HFF-Myc (cell line): ENCODE measurements at regions not wholly inside any gene's neighbourhood (a gene's known extent, or its start where the extent isn't known, plus 50 kb on each side); places are given as distances from the start of the nearest gene placed in this dataset.

Experiments
- DNase-seq: peaks from one replicate; pipeline ENCODE4 v3.0.0-alpha.2; 2011; ENCODE audit warnings: low read depth; ENCODE audit errors: extremely low read depth
- H3K4me3 ChIP-seq: replicated peaks from 2 replicates; pipeline ENCODE4 v1.5.1; 2011; ENCODE audit warnings: low read depth, mild to moderate bottlenecking, control low read depth, low read length
- CTCF ChIP-seq: IDR thresholded peaks from 2 replicates; pipeline ENCODE4 v1.5.1; 2012; ENCODE audit warnings: mild to moderate bottlenecking, low read depth, low read length, control low read depth; ENCODE audit errors: missing control alignments

DNA sequence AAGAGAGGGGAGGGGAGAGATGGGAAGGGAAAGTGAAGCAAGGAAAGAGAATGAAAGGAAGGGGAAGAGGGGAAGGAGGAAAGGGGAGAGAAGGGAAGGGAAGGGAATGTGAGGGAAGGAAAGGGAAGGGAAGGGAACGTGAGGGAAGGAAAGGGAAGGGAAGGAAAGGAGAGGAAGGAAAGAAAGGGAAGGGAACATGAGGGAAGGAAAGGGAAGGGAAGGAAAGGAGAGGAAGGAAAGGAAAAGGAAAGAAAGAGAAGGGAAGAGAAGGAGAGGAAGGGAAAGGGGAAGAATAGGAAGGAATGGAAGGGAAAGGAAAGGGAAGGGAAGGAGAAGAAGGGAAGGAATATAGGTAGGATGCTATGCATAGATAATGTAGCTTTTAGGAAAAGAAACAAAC is 139.7 kb upstream of the PTER start:
- TF ChIP-seq CTCF = no peak
- no peak overlapping the region for H3K4me3 ChIP-seq
- DNase-seq = no peak

DNA sequence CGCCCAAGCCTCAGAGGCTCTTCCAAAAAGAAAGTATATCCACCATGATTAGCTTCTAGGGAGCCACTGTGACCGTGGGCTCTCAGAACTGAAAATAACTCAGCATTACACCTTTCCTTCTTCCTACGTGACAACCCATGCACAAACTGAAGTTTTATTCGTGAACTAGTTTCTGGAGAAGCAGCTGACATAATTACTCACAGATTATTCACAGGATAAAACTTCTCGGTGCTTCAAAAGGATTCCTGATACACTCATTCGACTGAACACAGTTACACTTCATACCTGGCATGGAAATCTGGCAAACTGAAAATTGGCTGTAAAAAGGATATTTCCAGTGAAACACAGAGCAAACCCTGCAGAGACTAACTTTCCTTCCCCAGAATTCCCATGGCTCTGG is 139.2 kb upstream of the PTER start:
- TF ChIP-seq CTCF = no peak
- no peak for DNase-seq
- no peak overlapping the region for H3K4me3 ChIP-seq

- DNase-seq = no peak
- no peak for TF ChIP-seq CTCF
- no peak overlapping the region for H3K4me3 ChIP-seq
Observed at GRCh38 chr10:16304311-16304710, 132.5 kb upstream of the PTER start.

DNA sequence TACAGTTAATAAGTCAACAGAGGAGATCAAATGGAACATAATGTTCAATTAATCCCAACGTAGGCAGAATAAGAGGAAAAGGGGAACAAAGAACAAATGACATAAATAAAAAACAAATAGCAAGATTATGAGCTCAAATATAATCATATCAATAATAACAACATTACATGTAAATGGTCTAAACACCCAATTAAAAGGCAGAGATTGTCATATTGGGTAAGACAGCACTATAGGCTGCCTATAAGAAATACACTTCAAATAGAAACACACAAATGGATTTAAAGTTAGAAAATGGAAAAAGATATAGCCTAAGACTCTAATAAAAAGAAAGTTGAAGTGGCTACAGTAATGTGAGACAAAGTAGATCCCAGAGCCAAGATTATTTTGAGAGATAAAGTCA is 126.4 kb upstream of the PTER start:
- no peak overlapping the region for H3K4me3 ChIP-seq
- no peak for DNase-seq
- TF ChIP-seq CTCF = no peak

DNA sequence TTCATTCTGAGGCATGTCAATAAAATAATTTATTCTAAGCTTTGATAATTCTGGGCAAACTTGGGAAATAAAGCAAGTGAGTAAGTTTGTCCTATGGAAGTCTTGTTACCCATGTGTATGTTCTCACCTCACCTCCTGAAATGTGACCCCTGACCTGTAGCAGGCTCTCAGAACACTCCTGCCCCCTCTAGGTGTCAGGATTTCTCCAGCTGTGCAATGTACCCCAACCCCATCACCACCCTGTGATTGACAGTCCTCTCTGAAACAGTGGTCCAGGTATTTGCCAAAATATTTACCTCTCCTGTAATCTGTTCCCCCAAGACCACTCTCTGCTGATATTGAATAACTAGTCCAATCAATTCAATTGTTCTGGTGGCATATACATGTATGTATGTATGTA is 122.6 kb upstream of the PTER start:
- H3K4me3 ChIP-seq = no peak overlapping the region
- no peak for TF ChIP-seq CTCF
- no peak for DNase-seq

DNA sequence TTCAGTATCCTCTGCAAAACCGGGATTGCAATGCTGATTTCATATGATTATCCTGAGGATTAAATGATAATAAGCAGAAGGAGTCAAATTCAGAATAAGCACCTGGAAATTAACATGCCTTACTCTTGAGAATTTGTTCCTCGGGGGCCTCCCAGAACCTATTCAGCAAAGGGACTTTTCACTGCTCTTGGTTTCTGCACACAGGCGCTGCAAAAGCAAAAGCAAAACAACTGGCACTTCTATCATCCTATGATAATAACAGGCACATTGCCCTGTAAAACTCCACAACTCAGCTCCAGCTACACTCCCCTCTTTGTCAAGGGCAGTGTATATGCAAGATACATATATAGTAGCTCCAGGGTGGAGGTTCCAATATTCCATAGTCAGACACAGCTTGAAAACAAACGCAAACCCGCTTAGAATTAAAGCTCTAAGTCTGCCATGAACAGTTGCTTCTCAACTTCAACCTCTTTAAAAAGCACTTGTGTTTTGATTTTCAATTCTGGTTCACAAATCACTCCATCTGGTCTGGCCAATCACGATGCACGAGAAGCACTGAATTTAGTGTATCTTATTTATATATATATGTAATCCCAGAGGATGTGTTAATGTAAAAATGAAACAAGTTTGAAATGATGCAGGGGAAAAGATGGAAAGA is 119.9 kb upstream of the PTER start:
- H3K4me3 ChIP-seq = no peak overlapping the region
- no peak for DNase-seq
- no peak for TF ChIP-seq CTCF

DNA sequence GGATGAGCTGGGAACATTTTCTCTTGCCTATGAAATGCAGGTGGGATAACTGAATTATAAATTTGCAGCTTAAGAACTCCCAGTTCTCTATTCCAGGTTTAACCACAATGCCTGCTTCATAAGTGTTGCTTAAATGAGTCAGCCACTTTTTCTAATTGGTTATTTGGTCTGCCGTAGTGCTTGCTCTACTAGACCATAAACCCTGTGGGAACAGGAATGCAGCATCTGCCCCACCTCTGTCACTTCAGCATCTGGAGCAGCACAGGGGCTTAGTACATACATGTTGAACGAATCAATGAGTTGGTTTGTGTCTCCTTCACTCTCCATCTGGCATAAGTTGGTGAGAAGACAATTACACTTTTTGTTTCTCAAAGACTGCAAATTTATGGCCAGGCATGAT is 95.2 kb upstream of the PTER start:
- no peak for TF ChIP-seq CTCF
- H3K4me3 ChIP-seq = no peak overlapping the region
- no peak for DNase-seq
